Uterus (tissue), 3 donors: ENCODE measurements at regions not wholly inside any gene's neighbourhood (a gene's known extent, or its start where the extent isn't known, plus 50 kb on each side); places are given as distances from the start of the nearest gene placed in this dataset.

ENCODE experiments used
- DNase-seq, 2 donors: peaks; one replicate each; pipeline ENCODE4 v3.0.0-alpha.2; 2019 to 2020
- H3K27ac ChIP-seq, 2 donors: fragments of 200-600 bp; sonication (generic); 1 replicate in 1 of 2; 2 replicates in 1 of 2; pipeline ENCODE4 v1.5.1; 2016 to 2018
- H3K27me3 ChIP-seq, 2 donors: fragments of 200-600 bp; sonication (generic); one replicate each; pipeline ENCODE4 v1.5.1; 2018 to 2019; ENCODE audit warnings: control low read depth in 1 of 2
- H3K36me3 ChIP-seq, 2 donors: fragments of 200-600 bp; sonication (generic); one replicate each; pipeline ENCODE4 v1.5.1; 2019; ENCODE audit warnings: control low read depth in 1 of 2
- H3K4me1 ChIP-seq, 2 donors: fragments of 200-600 bp; sonication (generic); one replicate each; pipeline ENCODE4 v1.5.1; 2018 to 2019; ENCODE audit warnings: control low read depth in 1 of 2
- H3K4me3 ChIP-seq, 2 donors: fragments of 200-600 bp; sonication (generic); 1 replicate in 1 of 2; 2 replicates in 1 of 2; pipeline ENCODE4 v1.5.1; 2018 to 2019; ENCODE audit warnings: mild to moderate bottlenecking in 1 of 2
- H3K9me3 ChIP-seq, 2 donors: fragments of 200-600 bp; sonication (generic); one replicate each; pipeline ENCODE4 v1.5.1; 2019; ENCODE audit warnings: control low read depth in 1 of 2
- POLR2A ChIP-seq, 2 donors: fragments of 450-650 bp; IDR thresholded peaks; one replicate each; pipeline ENCODE4 v1.6.1; 2016; ENCODE audit warnings: antibody characterized with exemption in 2 of 2, mild to moderate bottlenecking in 1 of 2, moderate library complexity in 1 of 2
- intact Hi-C: fragments of 100-400 bp; cut with DNase I; formaldehyde crosslinking; loops from one replicate; pipeline ENCODE4 v1.15.1; 2023; ENCODE audit warnings: low total_unique reads
- TF ChIP-seq, protein P1 (sequence below), 4 experiments: fragments of 200-600 bp in 2 of 4; fragments of 450-650 bp in 2 of 4; sonication (generic) in 2 of 4; IDR thresholded peaks; one replicate each; pipeline ENCODE4 v1.5.1; 2016 to 2019; ENCODE audit warnings: antibody characterized with exemption in 4 of 4, mild to moderate bottlenecking in 2 of 4, moderate library complexity in 1 of 4
- donor health status: DM: yes; HTN: yes; CAD: no.

DNA sequence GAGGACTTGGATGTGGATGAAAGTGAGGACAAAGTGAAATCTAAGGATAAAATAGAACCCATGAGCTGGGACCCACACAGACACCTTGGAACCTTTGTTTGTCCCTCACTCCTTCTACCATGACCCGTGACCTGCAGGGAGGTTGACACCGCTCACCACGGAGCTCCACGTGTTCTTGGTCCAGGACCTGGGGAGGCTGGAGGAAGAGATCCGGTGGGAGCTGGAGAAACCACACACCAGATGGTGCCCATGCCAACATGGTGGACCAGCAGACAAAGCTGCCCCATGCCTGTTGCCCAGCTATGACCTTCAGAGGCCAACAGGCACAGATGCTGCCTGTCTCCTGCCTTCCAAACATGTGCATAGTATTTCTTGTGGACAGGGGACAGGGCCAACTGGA is 721.9 kb downstream of the PTPRU start:
- intact Hi-C loops = no loop called here
- no peak for TF ChIP-seq POLR2A (IDR thresholded peaks at IDR 0.05)
- TF ChIP-seq, protein P1, sequence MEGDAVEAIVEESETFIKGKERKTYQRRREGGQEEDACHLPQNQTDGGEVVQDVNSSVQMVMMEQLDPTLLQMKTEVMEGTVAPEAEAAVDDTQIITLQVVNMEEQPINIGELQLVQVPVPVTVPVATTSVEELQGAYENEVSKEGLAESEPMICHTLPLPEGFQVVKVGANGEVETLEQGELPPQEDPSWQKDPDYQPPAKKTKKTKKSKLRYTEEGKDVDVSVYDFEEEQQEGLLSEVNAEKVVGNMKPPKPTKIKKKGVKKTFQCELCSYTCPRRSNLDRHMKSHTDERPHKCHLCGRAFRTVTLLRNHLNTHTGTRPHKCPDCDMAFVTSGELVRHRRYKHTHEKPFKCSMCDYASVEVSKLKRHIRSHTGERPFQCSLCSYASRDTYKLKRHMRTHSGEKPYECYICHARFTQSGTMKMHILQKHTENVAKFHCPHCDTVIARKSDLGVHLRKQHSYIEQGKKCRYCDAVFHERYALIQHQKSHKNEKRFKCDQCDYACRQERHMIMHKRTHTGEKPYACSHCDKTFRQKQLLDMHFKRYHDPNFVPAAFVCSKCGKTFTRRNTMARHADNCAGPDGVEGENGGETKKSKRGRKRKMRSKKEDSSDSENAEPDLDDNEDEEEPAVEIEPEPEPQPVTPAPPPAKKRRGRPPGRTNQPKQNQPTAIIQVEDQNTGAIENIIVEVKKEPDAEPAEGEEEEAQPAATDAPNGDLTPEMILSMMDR (IDR thresholded peaks at IDR 0.05) = no peak

DNA sequence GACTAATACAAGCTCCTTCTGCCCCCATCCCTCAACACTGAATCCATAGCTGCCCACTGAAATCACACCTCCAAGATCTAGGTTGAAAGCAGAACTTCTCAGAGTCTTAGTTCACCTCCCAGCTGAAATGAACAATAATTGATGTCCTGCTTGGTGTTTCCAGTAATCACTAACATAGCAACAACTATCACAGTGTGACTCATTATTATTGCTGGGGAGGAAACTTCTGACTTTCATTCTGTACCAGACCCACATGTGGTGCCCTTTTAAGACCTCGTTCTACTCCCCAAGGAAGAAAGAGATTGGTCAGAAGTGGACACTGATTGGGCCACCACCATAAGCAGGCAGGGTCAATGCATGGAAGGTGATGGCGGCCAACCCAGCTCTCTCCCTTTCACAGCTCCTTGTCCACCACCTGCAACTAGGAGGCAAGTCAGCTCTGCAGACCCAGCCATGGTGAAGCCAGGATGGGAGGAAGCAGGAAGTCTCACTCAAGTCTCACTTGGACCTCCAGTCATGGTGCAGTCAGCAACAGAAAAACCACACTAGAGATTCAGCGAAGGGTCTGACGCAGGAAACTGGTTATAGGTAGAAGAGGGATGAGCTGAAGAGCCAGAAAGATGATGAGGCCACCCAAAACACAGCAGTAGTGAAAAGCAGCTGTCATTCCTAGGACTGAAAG is 720.2 kb downstream of the PTPRU start:
- Histone ChIP-seq H3K4me1 (no peaks in the 10 kb centered on the region), H3K4me3 (no peak overlapping the region), H3K27ac (no peak overlapping the region), H3K36me3 (no peaks in the 10 kb centered on the region), H3K9me3 (no peaks in the 10 kb centered on the region), H3K27me3 (no peaks in the 10 kb centered on the region)
- TF ChIP-seq, protein P1 (IDR thresholded peaks at IDR 0.05) = no peak
- no peak for TF ChIP-seq POLR2A (IDR thresholded peaks at IDR 0.05)
- intact Hi-C loops = no loop called here
- no peak for DNase-seq

More for the DNA sequence above, 721.9 kb downstream of the PTPRU start:
- no peaks in the 10 kb centered on the region for H3K27me3 ChIP-seq
- no peak overlapping the region for H3K4me3 ChIP-seq
- H3K9me3 ChIP-seq = no peaks in the 10 kb centered on the region
- no peaks in the 10 kb centered on the region for H3K4me1 ChIP-seq
- DNase-seq = no peak
- H3K36me3 ChIP-seq = no peaks in the 10 kb centered on the region
- no peak overlapping the region for H3K27ac ChIP-seq

DNA sequence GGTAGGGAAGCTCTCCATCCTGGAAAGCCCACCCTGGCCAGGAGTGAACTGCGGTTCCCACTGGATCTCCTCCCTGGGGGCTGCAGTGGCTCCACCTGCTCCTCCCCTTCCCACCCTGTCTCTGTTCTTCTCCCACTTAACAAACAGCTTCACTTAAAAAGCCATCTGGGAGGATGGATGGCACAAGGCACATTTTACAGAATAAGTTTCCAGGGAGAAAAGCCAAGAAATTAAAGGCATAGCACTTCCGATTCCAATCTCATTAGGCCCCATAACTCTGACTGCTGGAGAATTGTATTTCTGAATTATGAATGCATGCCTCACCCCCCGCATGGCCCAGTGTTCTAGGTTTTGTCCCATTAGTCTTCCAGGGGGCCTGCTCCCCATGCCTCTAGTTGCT is 718.3 kb downstream of the PTPRU start:
- no peak for DNase-seq
- H3K4me1 ChIP-seq = no peaks in the 10 kb centered on the region
- no peak overlapping the region for H3K27ac ChIP-seq
- no peak for TF ChIP-seq POLR2A (IDR thresholded peaks at IDR 0.05)
- TF ChIP-seq, protein P1 (IDR thresholded peaks at IDR 0.05) = no peak
- H3K9me3 ChIP-seq = no peaks in the 10 kb centered on the region
- intact Hi-C loops = no loop called here
- no peak overlapping the region for H3K4me3 ChIP-seq
- H3K27me3 ChIP-seq = no peaks in the 10 kb centered on the region
- H3K36me3 ChIP-seq = no peaks in the 10 kb centered on the region

DNA sequence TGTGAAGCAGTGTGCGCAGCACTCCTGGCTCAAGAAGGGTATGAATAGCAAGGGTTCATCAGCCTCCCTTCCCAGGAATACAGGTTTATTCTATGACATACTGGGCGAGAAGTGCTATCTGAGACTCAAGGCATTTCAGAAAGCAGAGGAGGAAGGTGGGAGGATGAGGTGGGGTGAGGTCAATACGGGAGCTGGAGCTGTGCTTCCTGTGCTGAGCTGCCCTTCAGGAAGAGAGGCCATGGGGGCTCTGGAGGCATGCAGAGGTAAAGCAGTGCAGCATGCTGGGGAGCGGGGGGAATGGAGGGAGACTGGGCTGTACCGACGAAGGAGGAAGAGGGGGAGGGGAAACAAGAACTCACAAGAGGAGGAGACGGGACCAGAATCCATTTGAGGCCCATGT is 717.6 kb downstream of the PTPRU start:
- no peaks in the 10 kb centered on the region for H3K36me3 ChIP-seq
- no peak overlapping the region for H3K4me3 ChIP-seq
- no peak overlapping the region for H3K27ac ChIP-seq
- no peak for TF ChIP-seq POLR2A (IDR thresholded peaks at IDR 0.05)
- TF ChIP-seq, protein P1 (IDR thresholded peaks at IDR 0.05) = no peak
- no peak for DNase-seq
- no peaks in the 10 kb centered on the region for H3K4me1 ChIP-seq
- no peaks in the 10 kb centered on the region for H3K9me3 ChIP-seq
- intact Hi-C loops = no loop called here
- H3K27me3 ChIP-seq = no peaks in the 10 kb centered on the region

DNA sequence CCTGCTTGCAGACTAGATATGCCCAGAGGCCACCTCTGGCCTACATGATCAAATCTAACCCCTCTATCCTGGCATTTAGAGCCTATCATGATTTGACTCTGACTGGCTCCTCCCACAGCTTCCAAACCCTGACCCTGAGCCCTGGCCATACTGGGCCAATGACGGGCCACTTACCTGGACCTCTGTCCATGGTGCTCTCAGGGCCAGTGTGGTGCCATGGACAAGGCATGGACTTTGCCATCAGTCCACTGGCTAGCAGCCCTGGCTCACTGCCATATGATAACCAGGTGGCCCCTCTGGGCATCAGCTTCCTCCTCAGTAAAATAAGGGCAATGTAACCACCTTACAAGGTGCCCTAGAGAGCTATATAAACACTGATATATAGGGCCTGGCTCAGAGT is 713.4 kb downstream of the PTPRU start:
- Histone ChIP-seq H3K27me3 (no peaks in the 10 kb centered on the region), H3K27ac (no peak overlapping the region), H3K9me3 (no peaks in the 10 kb centered on the region), H3K4me3 (no peak overlapping the region), H3K4me1 (no peaks in the 10 kb centered on the region), H3K36me3 (no peaks in the 10 kb centered on the region)
- intact Hi-C loops = no loop called here
- DNase-seq = no peak
- TF ChIP-seq POLR2A (IDR thresholded peaks at IDR 0.05) = no peak
- TF ChIP-seq, protein P1 (IDR thresholded peaks at IDR 0.05) = no peak
